ENCODE measurements at regions not wholly inside any gene's neighbourhood (a gene's known extent, or its start where the extent isn't known, plus 50 kb on each side); places are given as distances from the start of the nearest gene placed in this dataset.

- Histone ChIP-seq H3K27me3 (ENCODE audit: control insufficient read depth, insufficient read depth, low read length) (no peaks in the 10 kb centered on the region), H3K36me3 (ENCODE audit: control insufficient read depth, insufficient read depth, low read length) (no peaks in the 10 kb centered on the region), H3K9me3 (ENCODE audit: control insufficient read depth, insufficient read depth, low read length) (no peaks in the 10 kb centered on the region), H3K4me1 (ENCODE audit: control insufficient read depth, insufficient read depth, low read length) (no peaks in the 10 kb centered on the region), H3K4me3 (ENCODE audit: low read depth, low read length) (no peak overlapping the region), H3K9ac (ENCODE audit: low read depth, low read length) (no peak overlapping the region)
These were observed 184.2 kb upstream of the RBPJ start for GRCh38 chr4:26136615-26137014.

GRCh38 chr4:26137288-26137687 lies 183.5 kb upstream of the RBPJ start:
- Histone ChIP-seq H3K36me3 (ENCODE audit: control insufficient read depth, insufficient read depth, low read length) (no peaks in the 10 kb centered on the region), H3K9ac (ENCODE audit: low read depth, low read length) (no peak overlapping the region), H3K4me3 (ENCODE audit: low read depth, low read length) (no peak overlapping the region), H3K4me1 (ENCODE audit: control insufficient read depth, insufficient read depth, low read length) (no peaks in the 10 kb centered on the region), H3K9me3 (ENCODE audit: control insufficient read depth, insufficient read depth, low read length) (no peaks in the 10 kb centered on the region), H3K27me3 (ENCODE audit: control insufficient read depth, insufficient read depth, low read length) (no peaks in the 10 kb centered on the region)

- Histone ChIP-seq H3K36me3 (ENCODE audit: control insufficient read depth, insufficient read depth, low read length) (no peaks in the 10 kb centered on the region), H3K9me3 (ENCODE audit: control insufficient read depth, insufficient read depth, low read length) (no peaks in the 10 kb centered on the region), H3K4me1 (ENCODE audit: control insufficient read depth, insufficient read depth, low read length) (no peaks in the 10 kb centered on the region), H3K27me3 (ENCODE audit: control insufficient read depth, insufficient read depth, low read length) (no peaks in the 10 kb centered on the region), H3K4me3 (ENCODE audit: low read depth, low read length) (no peak overlapping the region), H3K9ac (ENCODE audit: low read depth, low read length) (no peak overlapping the region)
These were observed 181.4 kb upstream of the RBPJ start for GRCh38 chr4:26139310-26139924.

GRCh38 chr4:26140150-26140898 lies 180.5 kb upstream of the RBPJ start:
- Histone ChIP-seq H3K36me3 (ENCODE audit: control insufficient read depth, insufficient read depth, low read length) (no peaks in the 10 kb centered on the region), H3K9ac (ENCODE audit: low read depth, low read length) (no peak overlapping the region), H3K9me3 (ENCODE audit: control insufficient read depth, insufficient read depth, low read length) (no peaks in the 10 kb centered on the region), H3K27me3 (ENCODE audit: control insufficient read depth, insufficient read depth, low read length) (no peaks in the 10 kb centered on the region), H3K4me1 (ENCODE audit: control insufficient read depth, insufficient read depth, low read length) (no peaks in the 10 kb centered on the region), H3K4me3 (ENCODE audit: low read depth, low read length) (no peak overlapping the region)

GRCh38 chr4:26141051-26141721 lies 179.6 kb upstream of the RBPJ start:
- no peaks in the 10 kb centered on the region for H3K9me3 ChIP-seq (ENCODE audit: control insufficient read depth, insufficient read depth, low read length)
- H3K9ac ChIP-seq (ENCODE audit: low read depth, low read length), result no peak overlapping the region
- H3K27me3 ChIP-seq (ENCODE audit: control insufficient read depth, insufficient read depth, low read length), result no peaks in the 10 kb centered on the region
- no peaks in the 10 kb centered on the region for H3K4me1 ChIP-seq (ENCODE audit: control insufficient read depth, insufficient read depth, low read length)
- no peak overlapping the region for H3K4me3 ChIP-seq (ENCODE audit: low read depth, low read length)
- no peaks in the 10 kb centered on the region for H3K36me3 ChIP-seq (ENCODE audit: control insufficient read depth, insufficient read depth, low read length)

GRCh38 chr4:26141911-26142638 lies 178.7 kb upstream of the RBPJ start:
- Histone ChIP-seq H3K9me3 (ENCODE audit: control insufficient read depth, insufficient read depth, low read length) (no peaks in the 10 kb centered on the region), H3K4me3 (ENCODE audit: low read depth, low read length) (no peak overlapping the region), H3K36me3 (ENCODE audit: control insufficient read depth, insufficient read depth, low read length) (no peaks in the 10 kb centered on the region), H3K9ac (ENCODE audit: low read depth, low read length) (no peak overlapping the region), H3K27me3 (ENCODE audit: control insufficient read depth, insufficient read depth, low read length) (no peaks in the 10 kb centered on the region), H3K4me1 (ENCODE audit: control insufficient read depth, insufficient read depth, low read length) (no peaks in the 10 kb centered on the region)

- Histone ChIP-seq H3K4me1 (ENCODE audit: control insufficient read depth, insufficient read depth, low read length) (no peaks in the 10 kb centered on the region), H3K4me3 (ENCODE audit: low read depth, low read length) (no peak overlapping the region), H3K27me3 (ENCODE audit: control insufficient read depth, insufficient read depth, low read length) (no peaks in the 10 kb centered on the region), H3K9ac (ENCODE audit: low read depth, low read length) (no peak overlapping the region), H3K9me3 (ENCODE audit: control insufficient read depth, insufficient read depth, low read length) (no peaks in the 10 kb centered on the region), H3K36me3 (ENCODE audit: control insufficient read depth, insufficient read depth, low read length) (no peaks in the 10 kb centered on the region)
These were observed 176.2 kb upstream of the RBPJ start for GRCh38 chr4:26144526-26145155.

- H3K9ac ChIP-seq (ENCODE audit: low read depth, low read length), result no peak overlapping the region
- no peaks in the 10 kb centered on the region for H3K4me1 ChIP-seq (ENCODE audit: control insufficient read depth, insufficient read depth, low read length)
- no peak overlapping the region for H3K4me3 ChIP-seq (ENCODE audit: low read depth, low read length)
These were observed 175.6 kb upstream of the RBPJ start for GRCh38 chr4:26145212-26145611.

GRCh38 chr4:26148927-26149326 lies 171.9 kb upstream of the RBPJ start:
- H3K9ac ChIP-seq (ENCODE audit: low read depth, low read length), result no peak overlapping the region
- no peak overlapping the region for H3K4me3 ChIP-seq (ENCODE audit: low read depth, low read length)
- H3K9me3 ChIP-seq (ENCODE audit: control insufficient read depth, insufficient read depth, low read length), result no peaks in the 10 kb centered on the region
- H3K4me1 ChIP-seq (ENCODE audit: control insufficient read depth, insufficient read depth, low read length), result no peaks in the 10 kb centered on the region
- H3K27me3 ChIP-seq (ENCODE audit: control insufficient read depth, insufficient read depth, low read length), result no peaks in the 10 kb centered on the region
- no peaks in the 10 kb centered on the region for H3K36me3 ChIP-seq (ENCODE audit: control insufficient read depth, insufficient read depth, low read length)

More at GRCh38 chr4:26145212-26145611, 175.6 kb upstream of the RBPJ start:
- no peaks in the 10 kb centered on the region for H3K9me3 ChIP-seq (ENCODE audit: control insufficient read depth, insufficient read depth, low read length)
- no peaks in the 10 kb centered on the region for H3K36me3 ChIP-seq (ENCODE audit: control insufficient read depth, insufficient read depth, low read length)
- no peaks in the 10 kb centered on the region for H3K27me3 ChIP-seq (ENCODE audit: control insufficient read depth, insufficient read depth, low read length)

- H3K27me3 ChIP-seq (ENCODE audit: control insufficient read depth, insufficient read depth, low read length), result no peaks in the 10 kb centered on the region
- no peaks in the 10 kb centered on the region for H3K4me1 ChIP-seq (ENCODE audit: control insufficient read depth, insufficient read depth, low read length)
- H3K4me3 ChIP-seq (ENCODE audit: low read depth, low read length), result no peak overlapping the region
- H3K36me3 ChIP-seq (ENCODE audit: control insufficient read depth, insufficient read depth, low read length), result no peaks in the 10 kb centered on the region
- no peak overlapping the region for H3K9ac ChIP-seq (ENCODE audit: low read depth, low read length)
- H3K9me3 ChIP-seq (ENCODE audit: control insufficient read depth, insufficient read depth, low read length), result no peaks in the 10 kb centered on the region
These were observed 169.9 kb upstream of the RBPJ start for GRCh38 chr4:26150948-26151347.

GRCh38 chr4:26151615-26152014 lies 169.2 kb upstream of the RBPJ start:
- no peak overlapping the region for H3K9ac ChIP-seq (ENCODE audit: low read depth, low read length)
- H3K9me3 ChIP-seq (ENCODE audit: control insufficient read depth, insufficient read depth, low read length), result no peaks in the 10 kb centered on the region
- no peaks in the 10 kb centered on the region for H3K4me1 ChIP-seq (ENCODE audit: control insufficient read depth, insufficient read depth, low read length)
- no peak overlapping the region for H3K4me3 ChIP-seq (ENCODE audit: low read depth, low read length)
- H3K36me3 ChIP-seq (ENCODE audit: control insufficient read depth, insufficient read depth, low read length), result no peaks in the 10 kb centered on the region
- no peaks in the 10 kb centered on the region for H3K27me3 ChIP-seq (ENCODE audit: control insufficient read depth, insufficient read depth, low read length)
